ENCODE measurements at regions not wholly inside any gene's neighbourhood (a gene's known extent, or its start where the extent isn't known, plus 50 kb on each side); places are given as distances from the start of the nearest gene placed in this dataset.
"Not testable (repeated sequence)": the region's sequence is repeated elsewhere in the genome, so short reads cannot be mapped to it uniquely, and the experiment has no call there.

DNA sequence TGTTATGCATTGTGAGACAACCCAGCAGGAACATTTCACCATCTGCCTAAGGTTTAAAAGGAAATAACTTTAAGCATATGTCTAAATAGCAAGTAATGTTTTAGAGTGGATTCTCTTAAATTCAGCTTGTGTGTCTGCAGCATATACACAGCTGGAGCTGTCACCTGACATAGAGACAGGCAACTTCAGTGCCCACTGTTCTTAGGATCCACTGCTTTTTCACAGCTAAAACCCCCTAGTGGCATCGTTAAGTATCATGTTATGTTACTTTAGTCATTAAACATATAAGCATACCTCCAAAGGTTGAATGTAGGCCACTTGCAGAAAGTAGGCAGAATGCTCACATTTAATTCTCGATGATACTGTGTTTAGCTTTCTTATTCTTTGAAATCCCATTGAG is 2169.0 kb upstream of the DEFB115 start:
- TF ChIP-seq, protein P1, sequence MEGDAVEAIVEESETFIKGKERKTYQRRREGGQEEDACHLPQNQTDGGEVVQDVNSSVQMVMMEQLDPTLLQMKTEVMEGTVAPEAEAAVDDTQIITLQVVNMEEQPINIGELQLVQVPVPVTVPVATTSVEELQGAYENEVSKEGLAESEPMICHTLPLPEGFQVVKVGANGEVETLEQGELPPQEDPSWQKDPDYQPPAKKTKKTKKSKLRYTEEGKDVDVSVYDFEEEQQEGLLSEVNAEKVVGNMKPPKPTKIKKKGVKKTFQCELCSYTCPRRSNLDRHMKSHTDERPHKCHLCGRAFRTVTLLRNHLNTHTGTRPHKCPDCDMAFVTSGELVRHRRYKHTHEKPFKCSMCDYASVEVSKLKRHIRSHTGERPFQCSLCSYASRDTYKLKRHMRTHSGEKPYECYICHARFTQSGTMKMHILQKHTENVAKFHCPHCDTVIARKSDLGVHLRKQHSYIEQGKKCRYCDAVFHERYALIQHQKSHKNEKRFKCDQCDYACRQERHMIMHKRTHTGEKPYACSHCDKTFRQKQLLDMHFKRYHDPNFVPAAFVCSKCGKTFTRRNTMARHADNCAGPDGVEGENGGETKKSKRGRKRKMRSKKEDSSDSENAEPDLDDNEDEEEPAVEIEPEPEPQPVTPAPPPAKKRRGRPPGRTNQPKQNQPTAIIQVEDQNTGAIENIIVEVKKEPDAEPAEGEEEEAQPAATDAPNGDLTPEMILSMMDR (IDR thresholded peaks at IDR 0.05), result not testable (repeated sequence)
- TF ChIP-seq POLR2A (IDR thresholded peaks at IDR 0.05), result not testable (repeated sequence)

Data from esophagus squamous epithelium (tissue), 4 donors.